ENCODE measurements at regions not wholly inside any gene's neighbourhood (a gene's known extent, or its start where the extent isn't known, plus 50 kb on each side); places are given as distances from the start of the nearest gene placed in this dataset.

GRCh38 chr1:50300297-50300696, 122.9 kb downstream of the DMRTA2 start:
- no peaks in the 10 kb centered on the region; the same call in 1 of the 2 replicates for H3K27me3 ChIP-seq (ENCODE audit: control insufficient read depth, insufficient read depth, low read length)
- no peak overlapping the region for H3K4me3 ChIP-seq (ENCODE audit: low read depth, low read length)
- H3K4me1 ChIP-seq (ENCODE audit: control insufficient read depth, insufficient read depth, low read length), result no peaks in the 10 kb centered on the region
- H3K9me3 ChIP-seq (ENCODE audit: control insufficient read depth, insufficient read depth, low read depth, low read length), result no peaks in the 10 kb centered on the region
- no peaks in the 10 kb centered on the region for H3K36me3 ChIP-seq (ENCODE audit: control insufficient read depth, insufficient read depth, low read length)
- no peak overlapping the region for H3K9ac ChIP-seq (ENCODE audit: low read length)
- H3K27ac ChIP-seq (ENCODE audit: low read depth, low read length), result no peak overlapping the region

GRCh38 chr1:50295566-50295965, 127.7 kb downstream of the DMRTA2 start:
- Histone ChIP-seq H3K27ac (ENCODE audit: low read depth, low read length) (no peak overlapping the region), H3K9ac (ENCODE audit: low read length) (no peak overlapping the region), H3K9me3 (ENCODE audit: control insufficient read depth, insufficient read depth, low read depth, low read length) (no peaks in the 10 kb centered on the region), H3K27me3 (ENCODE audit: control insufficient read depth, insufficient read depth, low read length) (no peaks in the 10 kb centered on the region; the same call in 1 of the 2 replicates), H3K36me3 (ENCODE audit: control insufficient read depth, insufficient read depth, low read length) (no peaks in the 10 kb centered on the region), H3K4me3 (ENCODE audit: low read depth, low read length) (no peak overlapping the region), H3K4me1 (ENCODE audit: control insufficient read depth, insufficient read depth, low read length) (no peaks in the 10 kb centered on the region)

GRCh38 chr1:50292276-50292675, 131.0 kb downstream of the DMRTA2 start:
- no peaks in the 10 kb centered on the region for H3K9me3 ChIP-seq (ENCODE audit: control insufficient read depth, insufficient read depth, low read depth, low read length)
- no peak overlapping the region for H3K9ac ChIP-seq (ENCODE audit: low read length)
- no peaks in the 10 kb centered on the region for H3K4me1 ChIP-seq (ENCODE audit: control insufficient read depth, insufficient read depth, low read length)
- H3K4me3 ChIP-seq (ENCODE audit: low read depth, low read length), result no peak overlapping the region
- H3K27ac ChIP-seq (ENCODE audit: low read depth, low read length), result no peak overlapping the region
- peaks cover 5% of the 10 kb centered on the region; the same call in 1 of the 2 replicates for H3K27me3 ChIP-seq (ENCODE audit: control insufficient read depth, insufficient read depth, low read length)
- no peaks in the 10 kb centered on the region for H3K36me3 ChIP-seq (ENCODE audit: control insufficient read depth, insufficient read depth, low read length)

GRCh38 chr1:50289495-50289894, 133.7 kb downstream of the DMRTA2 start:
- Histone ChIP-seq H3K27me3 (ENCODE audit: control insufficient read depth, insufficient read depth, low read length) (peaks cover 16% of the 10 kb centered on the region; the same call in 1 of the 2 replicates), H3K9me3 (ENCODE audit: control insufficient read depth, insufficient read depth, low read depth, low read length) (no peaks in the 10 kb centered on the region), H3K9ac (ENCODE audit: low read length) (no peak overlapping the region), H3K27ac (ENCODE audit: low read depth, low read length) (no peak overlapping the region), H3K36me3 (ENCODE audit: control insufficient read depth, insufficient read depth, low read length) (no peaks in the 10 kb centered on the region), H3K4me3 (ENCODE audit: low read depth, low read length) (no peak overlapping the region), H3K4me1 (ENCODE audit: control insufficient read depth, insufficient read depth, low read length) (no peaks in the 10 kb centered on the region)

GRCh38 chr1:50285994-50286393, 137.2 kb downstream of the DMRTA2 start:
- H3K27me3 ChIP-seq (ENCODE audit: control insufficient read depth, insufficient read depth, low read length), result peaks cover 22% of the 10 kb centered on the region; the same call in 1 of the 2 replicates
- H3K27ac ChIP-seq (ENCODE audit: low read depth, low read length), result no peak overlapping the region
- H3K9me3 ChIP-seq (ENCODE audit: control insufficient read depth, insufficient read depth, low read depth, low read length), result no peaks in the 10 kb centered on the region
- no peak overlapping the region for H3K9ac ChIP-seq (ENCODE audit: low read length)
- no peaks in the 10 kb centered on the region for H3K36me3 ChIP-seq (ENCODE audit: control insufficient read depth, insufficient read depth, low read length)
- H3K4me3 ChIP-seq (ENCODE audit: low read depth, low read length), result no peak overlapping the region
- no peaks in the 10 kb centered on the region for H3K4me1 ChIP-seq (ENCODE audit: control insufficient read depth, insufficient read depth, low read length)

GRCh38 chr1:50279622-50280330, 143.5 kb downstream of the DMRTA2 start:
- Histone ChIP-seq H3K27ac (ENCODE audit: low read depth, low read length) (no peak overlapping the region), H3K4me3 (ENCODE audit: low read depth, low read length) (no peak overlapping the region), H3K4me1 (ENCODE audit: control insufficient read depth, insufficient read depth, low read length) (peaks cover 25% of the 10 kb centered on the region), H3K9me3 (ENCODE audit: control insufficient read depth, insufficient read depth, low read depth, low read length) (no peaks in the 10 kb centered on the region), H3K9ac (ENCODE audit: low read length) (no peak overlapping the region), H3K36me3 (ENCODE audit: control insufficient read depth, insufficient read depth, low read length) (no peaks in the 10 kb centered on the region), H3K27me3 (ENCODE audit: control insufficient read depth, insufficient read depth, low read length) (peaks cover 11% of the 10 kb centered on the region; the same call in 1 of the 2 replicates)

GRCh38 chr1:50278961-50279360, 144.3 kb downstream of the DMRTA2 start:
- H3K27ac ChIP-seq (ENCODE audit: low read depth, low read length), result no peak overlapping the region
- no peak overlapping the region for H3K4me3 ChIP-seq (ENCODE audit: low read depth, low read length)
- no peaks in the 10 kb centered on the region for H3K36me3 ChIP-seq (ENCODE audit: control insufficient read depth, insufficient read depth, low read length)
- H3K27me3 ChIP-seq (ENCODE audit: control insufficient read depth, insufficient read depth, low read length), result peaks cover 5% of the 10 kb centered on the region; the same call in 1 of the 2 replicates
- no peaks in the 10 kb centered on the region for H3K9me3 ChIP-seq (ENCODE audit: control insufficient read depth, insufficient read depth, low read depth, low read length)
- peaks cover 25% of the 10 kb centered on the region for H3K4me1 ChIP-seq (ENCODE audit: control insufficient read depth, insufficient read depth, low read length)
- H3K9ac ChIP-seq (ENCODE audit: low read length), result no peak overlapping the region

GRCh38 chr1:50278410-50278809, 144.8 kb downstream of the DMRTA2 start:
- Histone ChIP-seq H3K27me3 (ENCODE audit: control insufficient read depth, insufficient read depth, low read length) (peaks cover 4% of the 10 kb centered on the region; the same call in 1 of the 2 replicates), H3K27ac (ENCODE audit: low read depth, low read length) (no peak overlapping the region), H3K4me3 (ENCODE audit: low read depth, low read length) (no peak overlapping the region), H3K9me3 (ENCODE audit: control insufficient read depth, insufficient read depth, low read depth, low read length) (no peaks in the 10 kb centered on the region), H3K9ac (ENCODE audit: low read length) (no peak overlapping the region), H3K4me1 (ENCODE audit: control insufficient read depth, insufficient read depth, low read length) (peaks cover 25% of the 10 kb centered on the region), H3K36me3 (ENCODE audit: control insufficient read depth, insufficient read depth, low read length) (no peaks in the 10 kb centered on the region)

- Histone ChIP-seq H3K4me3 (ENCODE audit: low read depth, low read length) (no peak overlapping the region), H3K9ac (ENCODE audit: low read length) (no peak overlapping the region), H3K27ac (ENCODE audit: low read depth, low read length) (no peak overlapping the region), H3K9me3 (ENCODE audit: control insufficient read depth, insufficient read depth, low read depth, low read length) (no peaks in the 10 kb centered on the region), H3K36me3 (ENCODE audit: control insufficient read depth, insufficient read depth, low read length) (no peaks in the 10 kb centered on the region), H3K27me3 (ENCODE audit: control insufficient read depth, insufficient read depth, low read length) (peaks cover 4% of the 10 kb centered on the region; the same call in 1 of the 2 replicates), H3K4me1 (ENCODE audit: control insufficient read depth, insufficient read depth, low read length) (peaks cover 25% of the 10 kb centered on the region)
Measured at GRCh38 chr1:50275566-50275965, 147.7 kb downstream of the DMRTA2 start.

GRCh38 chr1:50272912-50273311, 150.3 kb downstream of the DMRTA2 start:
- Histone ChIP-seq H3K27ac (ENCODE audit: low read depth, low read length) (no peak overlapping the region), H3K27me3 (ENCODE audit: control insufficient read depth, insufficient read depth, low read length) (peaks cover 10% of the 10 kb centered on the region; the same call in 1 of the 2 replicates), H3K36me3 (ENCODE audit: control insufficient read depth, insufficient read depth, low read length) (no peaks in the 10 kb centered on the region), H3K4me3 (ENCODE audit: low read depth, low read length) (no peak overlapping the region), H3K9ac (ENCODE audit: low read length) (no peak overlapping the region), H3K4me1 (ENCODE audit: control insufficient read depth, insufficient read depth, low read length) (peaks cover 12% of the 10 kb centered on the region), H3K9me3 (ENCODE audit: control insufficient read depth, insufficient read depth, low read depth, low read length) (no peaks in the 10 kb centered on the region)

GRCh38 chr1:50271968-50272578, 151.2 kb downstream of the DMRTA2 start:
- H3K9me3 ChIP-seq (ENCODE audit: control insufficient read depth, insufficient read depth, low read depth, low read length), result no peaks in the 10 kb centered on the region
- H3K27ac ChIP-seq (ENCODE audit: low read depth, low read length), result no peak overlapping the region
- H3K9ac ChIP-seq (ENCODE audit: low read length), result no peak overlapping the region
- H3K4me1 ChIP-seq (ENCODE audit: control insufficient read depth, insufficient read depth, low read length), result peaks cover 12% of the 10 kb centered on the region
- no peak overlapping the region for H3K4me3 ChIP-seq (ENCODE audit: low read depth, low read length)
- peaks cover 15% of the 10 kb centered on the region; the same call in 1 of the 2 replicates for H3K27me3 ChIP-seq (ENCODE audit: control insufficient read depth, insufficient read depth, low read length)
- H3K36me3 ChIP-seq (ENCODE audit: control insufficient read depth, insufficient read depth, low read length), result no peaks in the 10 kb centered on the region

Data from HUES6 (cell line).